ENCODE measurements at regions not wholly inside any gene's neighbourhood (a gene's known extent, or its start where the extent isn't known, plus 50 kb on each side); places are given as distances from the start of the nearest gene placed in this dataset.

DNA sequence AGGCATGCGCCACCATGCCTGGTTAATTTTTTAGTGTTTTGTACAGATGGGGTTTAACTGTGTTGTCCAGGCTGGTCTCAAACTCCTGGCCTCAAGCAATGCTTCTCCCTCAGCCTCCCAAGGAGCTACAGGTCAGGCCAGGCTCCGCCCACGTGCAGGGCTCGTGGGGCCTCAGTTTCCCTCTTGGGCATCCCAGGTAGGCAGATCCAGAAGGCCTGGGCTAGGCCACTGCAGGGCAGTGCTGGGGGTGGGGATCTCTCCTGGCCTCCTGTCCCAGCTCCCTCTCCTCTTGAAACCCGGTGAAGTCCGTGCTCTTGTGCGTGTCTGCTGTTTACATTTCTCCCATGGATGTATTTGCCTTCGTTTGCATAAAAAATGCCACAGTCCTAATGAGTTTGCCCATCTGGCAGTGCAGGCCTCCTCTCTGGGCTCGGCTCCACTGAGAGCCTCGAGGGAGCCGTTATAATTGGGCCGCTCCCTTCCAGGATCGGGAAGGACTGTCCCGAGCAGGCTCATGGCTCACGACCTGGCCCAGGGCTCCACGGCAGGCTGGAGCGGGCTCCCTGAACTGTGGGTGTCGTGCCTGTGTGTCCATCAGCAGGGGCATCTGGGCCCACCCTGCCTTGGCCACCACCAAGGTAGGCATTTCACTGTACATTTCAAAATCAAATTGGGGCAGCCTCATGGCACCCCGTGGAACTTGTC is 52.6 kb upstream of the RUFY1 start:
- DNase-seq (ENCODE audit: insufficient read length, low spot score), result no peak
- no peak for TF ChIP-seq SPI1 (IDR thresholded peaks at IDR 0.05; ENCODE audit: low read depth, low read length)
- no peak for TF ChIP-seq POLR2AphosphoS5 (IDR thresholded peaks at IDR 0.05; ENCODE audit: low read depth, low read length)
- TF ChIP-seq TAF1 (IDR thresholded peaks at IDR 0.05; ENCODE audit: low read depth, low read length), result no peak
- TF ChIP-seq POLR2A (IDR thresholded peaks at IDR 0.05; ENCODE audit: low read depth, low read length), result no peak
- TF ChIP-seq POU2F2 (IDR thresholded peaks at IDR 0.05; ENCODE audit: low read depth, low read length), result no peak
- TF ChIP-seq PAX5 (IDR thresholded peaks at IDR 0.05; ENCODE audit: insufficient read depth, low read length, severe bottlenecking), result no peak
- FAIRE-seq, result no peak

DNA sequence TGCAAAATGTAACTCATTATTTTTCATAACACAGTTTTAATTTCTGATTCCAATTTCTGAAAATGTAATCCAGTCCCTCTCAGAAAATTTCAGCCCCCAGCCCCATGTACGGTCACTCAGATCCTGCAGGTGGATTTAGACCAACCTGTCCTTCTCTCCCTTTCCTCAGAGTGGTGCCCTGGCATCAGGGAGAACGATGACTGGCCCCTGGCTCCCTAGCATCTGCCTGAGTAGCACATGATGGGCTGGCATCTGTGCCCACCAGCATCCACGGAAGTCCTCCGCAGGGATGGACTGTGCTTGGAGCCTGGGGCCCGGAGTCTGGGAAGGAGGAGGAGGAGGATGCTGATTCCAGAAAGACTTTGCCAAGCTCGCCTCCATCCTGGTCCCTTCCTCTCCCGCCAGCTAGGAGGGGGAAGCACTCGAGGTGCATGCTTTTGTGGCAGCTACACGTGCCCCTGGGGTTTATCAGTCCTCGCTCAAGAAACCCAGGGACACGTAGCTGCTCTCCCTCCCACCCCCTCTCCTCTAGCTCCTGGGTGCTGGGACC is 54.4 kb upstream of the RUFY1 start:
- FAIRE-seq (no peak), DNase-seq (ENCODE audit: insufficient read length, low spot score) (no peak)
- TF ChIP-seq PAX5 (IDR thresholded peaks at IDR 0.05; ENCODE audit: insufficient read depth, low read length, severe bottlenecking) (no peak), TAF1 (IDR thresholded peaks at IDR 0.05; ENCODE audit: low read depth, low read length) (no peak), POU2F2 (IDR thresholded peaks at IDR 0.05; ENCODE audit: low read depth, low read length) (no peak), POLR2AphosphoS5 (IDR thresholded peaks at IDR 0.05; ENCODE audit: low read depth, low read length) (no peak), POLR2A (IDR thresholded peaks at IDR 0.05; ENCODE audit: low read depth, low read length) (no peak), SPI1 (IDR thresholded peaks at IDR 0.05; ENCODE audit: low read depth, low read length) (no peak)

DNA sequence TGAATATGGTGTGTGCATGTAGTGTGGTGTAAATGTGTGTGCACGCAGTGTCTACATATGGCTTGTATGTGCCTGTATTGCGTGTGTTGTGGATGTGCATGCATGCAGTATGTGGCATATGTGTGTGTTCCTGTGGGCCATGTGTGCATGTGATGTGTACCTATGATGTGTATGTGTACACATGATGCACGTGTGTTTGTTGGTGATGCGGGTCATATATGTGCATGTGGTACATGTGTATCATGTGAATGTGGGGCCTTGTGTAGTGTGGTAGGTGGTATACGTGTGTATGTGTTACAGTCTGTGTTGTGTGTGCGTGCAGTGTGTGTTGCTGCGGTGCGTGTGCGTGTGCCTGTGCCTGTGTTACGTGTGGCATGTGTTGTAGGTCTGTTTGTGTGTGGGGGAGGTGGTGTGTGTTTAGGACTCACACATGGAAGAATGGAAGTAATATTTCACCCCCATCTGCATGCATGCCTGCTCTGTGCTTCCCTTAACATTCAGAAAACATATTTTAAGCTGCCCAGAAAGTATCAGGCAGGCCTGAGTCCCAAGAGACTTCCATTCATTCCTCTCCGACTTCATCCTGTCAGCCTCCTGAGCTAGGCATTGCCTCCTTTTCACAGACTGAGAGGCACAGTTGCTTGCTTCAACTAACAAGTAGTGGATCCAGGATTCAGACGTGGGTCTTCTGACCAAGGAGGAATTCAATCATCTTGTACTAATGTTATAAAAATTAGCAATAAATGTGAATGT is 55.4 kb upstream of the RUFY1 start:
- no peak for DNase-seq (ENCODE audit: insufficient read length, low spot score)
- FAIRE-seq, result peak; percentile 62
- no peak for TF ChIP-seq TAF1 (IDR thresholded peaks at IDR 0.05; ENCODE audit: low read depth, low read length)
- no peak for TF ChIP-seq SPI1 (IDR thresholded peaks at IDR 0.05; ENCODE audit: low read depth, low read length)
- no peak for TF ChIP-seq POU2F2 (IDR thresholded peaks at IDR 0.05; ENCODE audit: low read depth, low read length)
- no peak for TF ChIP-seq PAX5 (IDR thresholded peaks at IDR 0.05; ENCODE audit: insufficient read depth, low read length, severe bottlenecking)
- no peak for TF ChIP-seq POLR2AphosphoS5 (IDR thresholded peaks at IDR 0.05; ENCODE audit: low read depth, low read length)

DNA sequence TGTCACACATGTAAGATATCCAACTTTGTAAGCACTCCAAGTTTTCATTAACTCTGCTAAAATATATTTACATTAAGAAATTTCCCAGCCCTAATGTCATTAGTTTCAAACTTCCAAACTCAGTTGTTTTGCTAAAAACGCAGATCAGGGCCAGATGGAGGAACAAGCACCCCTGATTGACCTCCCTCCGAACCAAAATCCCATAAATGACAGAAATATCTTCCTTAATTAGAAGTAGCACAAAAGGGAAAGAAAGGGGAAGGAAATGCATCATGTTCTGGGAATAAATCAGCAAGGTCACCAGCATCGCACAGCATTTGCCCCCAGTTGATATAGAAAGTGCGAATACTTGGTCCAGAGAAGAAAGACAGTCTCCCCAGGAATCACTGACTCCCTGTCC is 61.4 kb upstream of the RUFY1 start:
- FAIRE-seq (no peak), DNase-seq (ENCODE audit: insufficient read length, low spot score) (no peak)
- TF ChIP-seq PAX5 (IDR thresholded peaks at IDR 0.05; ENCODE audit: insufficient read depth, low read length, severe bottlenecking) (no peak), POU2F2 (IDR thresholded peaks at IDR 0.05; ENCODE audit: low read depth, low read length) (no peak), TAF1 (IDR thresholded peaks at IDR 0.05; ENCODE audit: low read depth, low read length) (no peak), SPI1 (IDR thresholded peaks at IDR 0.05; ENCODE audit: low read depth, low read length) (no peak), POLR2A (IDR thresholded peaks at IDR 0.05; ENCODE audit: low read depth, low read length) (no peak), POLR2AphosphoS5 (IDR thresholded peaks at IDR 0.05; ENCODE audit: low read depth, low read length) (no peak)

DNA sequence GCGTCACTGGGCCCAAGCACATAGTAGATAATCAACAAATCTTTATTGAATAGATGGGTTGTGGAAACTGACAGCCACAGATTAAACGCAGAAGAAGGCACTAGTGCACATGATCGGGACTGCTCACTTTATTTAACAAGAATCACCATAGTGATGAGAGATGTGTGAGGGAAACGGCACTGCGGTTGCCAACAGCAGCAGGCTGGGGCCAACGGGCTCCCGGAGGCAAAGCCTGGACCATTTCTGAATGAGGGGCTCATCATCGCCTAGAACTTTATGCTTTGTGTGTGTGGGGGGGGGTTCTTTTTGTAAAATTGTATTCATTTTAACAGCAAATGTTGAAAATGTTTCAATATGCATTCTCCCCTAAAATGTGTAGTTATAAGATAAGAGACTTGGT is 61.9 kb upstream of the RUFY1 start:
- FAIRE-seq, result no peak
- TF ChIP-seq PAX5 (IDR thresholded peaks at IDR 0.05; ENCODE audit: insufficient read depth, low read length, severe bottlenecking), result no peak
- TF ChIP-seq SPI1 (IDR thresholded peaks at IDR 0.05; ENCODE audit: low read depth, low read length), result no peak
- no peak for TF ChIP-seq POLR2A (IDR thresholded peaks at IDR 0.05; ENCODE audit: low read depth, low read length)
- no peak for TF ChIP-seq POU2F2 (IDR thresholded peaks at IDR 0.05; ENCODE audit: low read depth, low read length)
- no peak for TF ChIP-seq TAF1 (IDR thresholded peaks at IDR 0.05; ENCODE audit: low read depth, low read length)
- no peak for TF ChIP-seq POLR2AphosphoS5 (IDR thresholded peaks at IDR 0.05; ENCODE audit: low read depth, low read length)
- no peak for DNase-seq (ENCODE audit: insufficient read length, low spot score)

DNA sequence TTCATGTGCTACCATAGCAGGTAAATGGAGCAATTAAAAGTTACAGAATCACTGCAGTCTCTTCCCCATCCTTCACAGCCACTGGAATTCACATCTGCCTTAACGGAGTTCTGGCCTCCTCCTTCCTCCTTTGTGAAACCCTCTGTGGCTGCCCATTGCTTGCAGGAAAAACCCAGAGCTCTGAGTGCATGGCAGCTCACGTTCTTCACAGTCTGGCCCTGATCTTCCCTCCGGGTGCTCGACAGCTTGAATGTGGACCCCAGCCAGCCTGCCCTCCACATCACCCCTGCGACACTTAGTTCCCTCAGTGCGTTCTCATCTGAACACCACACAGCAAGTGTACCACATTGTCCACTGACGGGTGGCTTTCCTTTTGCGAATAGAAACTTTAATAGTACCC is 63.2 kb upstream of the RUFY1 start:
- FAIRE-seq, result no peak
- no peak for TF ChIP-seq POLR2AphosphoS5 (IDR thresholded peaks at IDR 0.05; ENCODE audit: low read depth, low read length)
- TF ChIP-seq POU2F2 (IDR thresholded peaks at IDR 0.05; ENCODE audit: low read depth, low read length), result no peak
- DNase-seq (ENCODE audit: insufficient read length, low spot score), result no peak

DNA sequence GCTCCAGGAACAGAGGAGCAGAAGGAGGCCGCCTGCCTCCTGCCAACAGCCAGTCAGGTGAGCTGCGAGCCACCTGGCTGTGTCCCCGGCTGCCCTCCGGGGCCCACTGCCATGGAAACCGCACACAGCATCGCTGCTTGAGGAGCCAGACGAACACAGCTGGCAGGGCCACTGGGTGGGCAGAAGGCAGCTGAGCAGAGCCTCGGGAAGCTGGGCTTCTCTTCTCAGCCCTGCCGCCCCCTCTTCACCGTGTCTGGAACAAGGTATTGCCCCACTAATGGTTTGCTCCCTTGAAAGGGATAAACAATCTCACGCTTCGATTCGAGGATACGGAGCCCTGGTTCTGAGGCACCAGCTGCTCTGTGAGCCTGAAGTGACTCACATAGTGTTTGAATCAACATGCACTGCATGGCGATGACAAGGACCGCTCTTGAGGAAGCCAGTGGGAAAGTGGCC is 63.7 kb upstream of the RUFY1 start:
- TF ChIP-seq TAF1 (IDR thresholded peaks at IDR 0.05; ENCODE audit: low read depth, low read length) (no peak), POU2F2 (IDR thresholded peaks at IDR 0.05; ENCODE audit: low read depth, low read length) (no peak), POLR2A (IDR thresholded peaks at IDR 0.05; ENCODE audit: low read depth, low read length) (no peak), SPI1 (IDR thresholded peaks at IDR 0.05; ENCODE audit: low read depth, low read length) (no peak), POLR2AphosphoS5 (IDR thresholded peaks at IDR 0.05; ENCODE audit: low read depth, low read length) (no peak), PAX5 (IDR thresholded peaks at IDR 0.05; ENCODE audit: insufficient read depth, low read length, severe bottlenecking) (no peak)
- DNase-seq (ENCODE audit: insufficient read length, low spot score) (no peak), FAIRE-seq (no peak)

DNA sequence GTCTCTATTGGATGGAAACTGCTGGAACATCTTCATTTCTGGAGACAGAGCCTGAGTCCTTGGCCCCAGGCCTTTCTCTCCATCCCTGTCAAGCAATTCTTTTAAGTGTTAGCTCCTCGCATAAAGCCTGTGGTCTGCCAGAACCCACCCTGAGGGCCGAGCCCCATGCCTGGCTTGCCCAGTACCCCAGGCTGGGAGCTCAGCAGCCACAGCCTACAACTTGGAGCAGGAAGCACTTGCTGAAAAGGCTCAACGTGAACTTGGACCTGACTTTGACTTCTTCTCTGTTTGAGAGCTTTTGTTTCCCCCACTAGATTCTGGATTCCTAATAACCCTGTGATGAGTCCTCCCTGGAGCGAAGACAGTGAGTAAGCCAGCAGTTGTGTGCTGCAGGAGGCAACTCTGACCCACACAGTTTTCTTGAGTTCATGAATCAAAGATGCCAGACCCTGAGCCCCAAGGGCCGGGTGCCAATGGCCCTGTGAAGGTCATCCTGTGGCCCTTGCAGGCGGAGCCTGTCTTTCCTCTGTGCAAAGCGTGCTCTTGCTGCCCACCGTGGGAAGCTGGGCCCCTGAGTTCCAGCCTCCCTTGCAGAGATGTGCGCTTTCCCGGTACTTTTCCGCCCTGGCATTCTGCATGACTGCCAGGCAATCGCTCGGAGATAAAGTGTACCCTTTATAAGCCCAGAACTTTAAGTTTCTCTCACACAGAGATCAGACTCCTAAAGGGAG is 64.3 kb upstream of the RUFY1 start:
- no peak for DNase-seq (ENCODE audit: insufficient read length, low spot score)
- FAIRE-seq, result no peak
- TF ChIP-seq SPI1 (IDR thresholded peaks at IDR 0.05; ENCODE audit: low read depth, low read length) (no peak), TAF1 (IDR thresholded peaks at IDR 0.05; ENCODE audit: low read depth, low read length) (no peak), POLR2AphosphoS5 (IDR thresholded peaks at IDR 0.05; ENCODE audit: low read depth, low read length) (no peak), POU2F2 (IDR thresholded peaks at IDR 0.05; ENCODE audit: low read depth, low read length) (no peak), POLR2A (IDR thresholded peaks at IDR 0.05; ENCODE audit: low read depth, low read length) (no peak), PAX5 (IDR thresholded peaks at IDR 0.05; ENCODE audit: insufficient read depth, low read length, severe bottlenecking) (no peak)

DNA sequence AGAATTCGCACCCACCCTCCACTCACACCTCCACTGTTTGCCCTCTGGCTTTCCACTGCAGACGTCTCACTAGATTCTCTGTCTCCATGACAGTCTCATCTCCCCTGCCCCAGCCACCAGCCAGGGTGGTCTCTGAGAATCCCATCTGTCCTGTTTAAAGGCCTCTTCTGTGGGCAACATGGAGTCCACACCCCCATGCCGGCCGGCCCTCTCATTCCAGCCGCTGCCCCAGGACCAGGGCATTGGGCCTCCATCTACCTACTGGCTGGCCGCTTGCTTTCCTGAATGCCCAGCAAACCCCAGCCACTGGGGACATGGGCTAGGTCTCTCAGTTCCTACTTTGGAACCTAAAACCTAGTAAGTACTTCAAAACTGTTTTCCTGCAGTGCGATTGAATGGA is 65.6 kb upstream of the RUFY1 start:
- no peak for DNase-seq (ENCODE audit: insufficient read length, low spot score)
- TF ChIP-seq TAF1 (IDR thresholded peaks at IDR 0.05; ENCODE audit: low read depth, low read length) (no peak), POLR2A (IDR thresholded peaks at IDR 0.05; ENCODE audit: low read depth, low read length) (no peak), PAX5 (IDR thresholded peaks at IDR 0.05; ENCODE audit: insufficient read depth, low read length, severe bottlenecking) (no peak), SPI1 (IDR thresholded peaks at IDR 0.05; ENCODE audit: low read depth, low read length) (no peak), POLR2AphosphoS5 (IDR thresholded peaks at IDR 0.05; ENCODE audit: low read depth, low read length) (no peak), POU2F2 (IDR thresholded peaks at IDR 0.05; ENCODE audit: low read depth, low read length) (no peak)
- no peak for FAIRE-seq

All from GM12891 (cell line).